Keratinocyte (primary cell): ENCODE measurements at regions not wholly inside any gene's neighbourhood (a gene's known extent, or its start where the extent isn't known, plus 50 kb on each side); places are given as distances from the start of the nearest gene placed in this dataset.
"Not testable (repeated sequence)": the region's sequence is repeated elsewhere in the genome, so short reads cannot be mapped to it uniquely, and the experiment has no call there.

Experiments
- DNase-seq: peaks from one replicate; pipeline ENCODE4 v3.0.0-alpha.2; 2011; ENCODE audit warnings: low read depth, missing footprints, low spot score
- FAIRE-seq: peaks from 2 replicates; lab custom pipeline; 2011; peaks lifted over from hg19 to GRCh38; lab: Jason Lieb, UNC
- H2AFZ ChIP-seq: 2 replicates; pipeline ENCODE4 v1.6.0; 2012; ENCODE audit warnings: low read length, control low read depth, inconsistent platforms; ENCODE audit not compliant: control insufficient read depth
- H3K27ac ChIP-seq: 2 replicates; pipeline ENCODE4 v1.5.1; 2011; ENCODE audit warnings: low read length; ENCODE audit not compliant: control insufficient read depth, insufficient read depth
- H3K27me3 ChIP-seq: 3 replicates; pipeline ENCODE4 v1.6.0; 2011; ENCODE audit warnings: low read length; ENCODE audit not compliant: control insufficient read depth, insufficient read depth; ENCODE audit errors: extremely low read depth
- H3K36me3 ChIP-seq, 2 experiments: 2 replicates in 1 of 2; 3 replicates in 1 of 2; pipeline ENCODE4 v1.5.1; 2011; ENCODE audit warnings: low read length in 2 of 2, mild to moderate bottlenecking in 1 of 2; ENCODE audit not compliant: control insufficient read depth in 2 of 2, insufficient read depth in 2 of 2; ENCODE audit errors: extremely low read depth in 1 of 2
- H3K4me1 ChIP-seq: 3 replicates; pipeline ENCODE4 v1.5.1; 2011; ENCODE audit warnings: low read length; ENCODE audit not compliant: control insufficient read depth, insufficient read depth; ENCODE audit errors: extremely low read depth
- H3K4me2 ChIP-seq: 3 replicates; pipeline ENCODE4 v1.6.0; 2011; ENCODE audit warnings: low read depth, low read length; ENCODE audit not compliant: control insufficient read depth, insufficient read depth; ENCODE audit errors: extremely low read depth
- H3K4me3 ChIP-seq, 3 experiments: fragments of 200-600 bp in 1 of 3; sonication (generic) in 1 of 3; 2 replicates in 2 of 3; 3 replicates in 1 of 3; pipeline ENCODE4 v1.5.1; 2011 to 2016; ENCODE audit warnings: low read length in 3 of 3, mild to moderate bottlenecking in 3 of 3, control low read depth in 2 of 3, inconsistent platforms in 1 of 3, low read depth in 1 of 3, mixed read lengths in 1 of 3, mixed run types in 1 of 3, moderate library complexity in 1 of 3; ENCODE audit not compliant: control insufficient read depth in 2 of 3, insufficient read depth in 2 of 3; ENCODE audit errors: extremely low read depth in 1 of 3
- H3K79me2 ChIP-seq: 2 replicates; pipeline ENCODE4 v1.6.0; 2012; ENCODE audit warnings: low read length; ENCODE audit not compliant: control insufficient read depth, insufficient read depth
- H3K9ac ChIP-seq: 3 replicates; pipeline ENCODE4 v1.6.0; 2011; ENCODE audit warnings: low read length; ENCODE audit not compliant: control insufficient read depth, insufficient read depth; ENCODE audit errors: extremely low read depth
- H3K9me1 ChIP-seq: 3 replicates; pipeline ENCODE4 v1.6.0; 2011; ENCODE audit warnings: low read length; ENCODE audit not compliant: control insufficient read depth, insufficient read depth; ENCODE audit errors: extremely low read depth
- H3K9me3 ChIP-seq: 2 replicates; pipeline ENCODE4 v1.5.1; 2012; ENCODE audit warnings: low read depth, low read length; ENCODE audit not compliant: control insufficient read depth
- H4K20me1 ChIP-seq: 3 replicates; pipeline ENCODE4 v1.6.0; 2011; ENCODE audit warnings: low read length; ENCODE audit not compliant: control insufficient read depth, insufficient read depth; ENCODE audit errors: extremely low read depth
- EZH2 ChIP-seq: IDR thresholded peaks from one replicate; pipeline ENCODE4 v1.6.1; 2012; ENCODE audit warnings: inconsistent platforms, mild to moderate bottlenecking, low read length, moderate library complexity
- dilution Hi-C: fragments of 300-500 bp; cut with MboI; formaldehyde crosslinking; loops from one replicate; pipeline ENCODE4 v1.7.0; 2020; ENCODE audit warnings: low sequenced_read_pairs; ENCODE audit not compliant: extremely low pct_ligation_motif_present
- TF ChIP-seq, protein P1 (sequence below), 3 experiments: IDR thresholded peaks in 1 of 3; conservative IDR thresholded peaks in 1 of 3; optimal IDR thresholded peaks in 1 of 3; 2 replicates in 2 of 3; 3 replicates in 1 of 3; pipeline versions ENCODE3 to v1.5.1; 2011; ENCODE audit warnings: low read length in 3 of 3, mild to moderate bottlenecking in 3 of 3, moderate library complexity in 2 of 3, control low read depth in 1 of 3, inconsistent platforms in 1 of 3; ENCODE audit not compliant: insufficient read depth in 2 of 3; ENCODE audit errors: extremely low read depth in 1 of 3

DNA sequence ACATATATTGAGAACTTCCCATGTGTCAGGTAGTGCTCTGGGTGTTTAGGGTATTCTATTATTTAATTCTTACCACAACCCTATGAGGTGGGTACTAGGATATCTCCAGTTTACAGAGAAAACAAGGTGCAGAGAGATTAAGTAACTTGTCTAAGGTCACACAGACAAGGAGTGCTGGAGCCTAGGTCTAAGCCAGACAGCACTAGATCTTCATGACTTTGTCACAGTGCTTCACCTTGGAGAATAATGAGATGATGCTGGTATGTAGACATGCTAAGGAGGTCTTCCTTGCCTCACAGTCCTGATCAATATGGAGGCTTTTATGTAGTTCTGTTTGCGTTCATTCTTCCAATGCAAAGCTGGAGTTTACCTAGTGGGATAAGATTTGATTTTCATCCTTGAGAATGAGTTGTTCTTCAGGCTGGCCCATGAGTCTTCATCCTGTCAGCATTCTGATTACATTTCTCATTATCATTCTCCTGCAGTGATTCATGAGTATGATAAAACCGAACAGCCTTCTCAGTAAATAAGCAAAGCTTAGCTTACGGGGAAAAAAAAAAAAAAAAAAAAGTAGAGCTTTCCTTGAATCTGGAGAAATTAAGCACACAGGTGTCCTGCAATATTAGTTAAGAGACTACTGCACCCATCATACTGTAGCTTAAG lies 176.3 kb downstream of the C9orf152 start:
- H3K9ac ChIP-seq = peak overlapping the region; percentile 25
- H2AFZ ChIP-seq = no peak overlapping the region
- peaks cover 48% of the 10 kb centered on the region for H3K4me1 ChIP-seq
- H4K20me1 ChIP-seq = no peaks in the 10 kb centered on the region
- FAIRE-seq (peak; percentile 96), DNase-seq (no peak)
- peak overlapping the region; percentile 58 for H3K27ac ChIP-seq
- no peaks in the 10 kb centered on the region for H3K27me3 ChIP-seq
- no peaks in the 10 kb centered on the region for H3K36me3 ChIP-seq
- TF ChIP-seq, protein P1, sequence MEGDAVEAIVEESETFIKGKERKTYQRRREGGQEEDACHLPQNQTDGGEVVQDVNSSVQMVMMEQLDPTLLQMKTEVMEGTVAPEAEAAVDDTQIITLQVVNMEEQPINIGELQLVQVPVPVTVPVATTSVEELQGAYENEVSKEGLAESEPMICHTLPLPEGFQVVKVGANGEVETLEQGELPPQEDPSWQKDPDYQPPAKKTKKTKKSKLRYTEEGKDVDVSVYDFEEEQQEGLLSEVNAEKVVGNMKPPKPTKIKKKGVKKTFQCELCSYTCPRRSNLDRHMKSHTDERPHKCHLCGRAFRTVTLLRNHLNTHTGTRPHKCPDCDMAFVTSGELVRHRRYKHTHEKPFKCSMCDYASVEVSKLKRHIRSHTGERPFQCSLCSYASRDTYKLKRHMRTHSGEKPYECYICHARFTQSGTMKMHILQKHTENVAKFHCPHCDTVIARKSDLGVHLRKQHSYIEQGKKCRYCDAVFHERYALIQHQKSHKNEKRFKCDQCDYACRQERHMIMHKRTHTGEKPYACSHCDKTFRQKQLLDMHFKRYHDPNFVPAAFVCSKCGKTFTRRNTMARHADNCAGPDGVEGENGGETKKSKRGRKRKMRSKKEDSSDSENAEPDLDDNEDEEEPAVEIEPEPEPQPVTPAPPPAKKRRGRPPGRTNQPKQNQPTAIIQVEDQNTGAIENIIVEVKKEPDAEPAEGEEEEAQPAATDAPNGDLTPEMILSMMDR (optimal IDR thresholded peaks at IDR 0.05 in 1 of 3, IDR thresholded peaks at IDR 0.05 in 1 of 3, conservative IDR thresholded peaks at IDR 0.05 in 1 of 3; ENCODE audit: extremely low read depth in 1 of 3, insufficient read depth in 2 of 3, low read length in 3 of 3) = no peak
- TF ChIP-seq EZH2 = no peak
- no peaks in the 10 kb centered on the region for H3K79me2 ChIP-seq
- H3K4me2 ChIP-seq = peak overlapping the region; percentile 79
- H3K9me1 ChIP-seq = no peaks in the 10 kb centered on the region
- dilution Hi-C loops = no loop called here
- peak overlapping the region in 2 of 3 experiments; percentile 4 to 48 for H3K4me3 ChIP-seq
- H3K9me3 ChIP-seq = no peaks in the 10 kb centered on the region

GRCh38 chr9:110032532-110032931 lies 175.4 kb downstream of the C9orf152 start:
- H3K4me3 ChIP-seq, H3K9me3 ChIP-seq, H3K79me2 ChIP-seq, H3K4me2 ChIP-seq, H4K20me1 ChIP-seq, DNase-seq, H3K27me3 ChIP-seq, FAIRE-seq, dilution Hi-C loops, H3K9me1 ChIP-seq, H3K9ac ChIP-seq, H2AFZ ChIP-seq, H3K27ac ChIP-seq, H3K36me3 ChIP-seq: not testable (repeated sequence)
- peaks cover 48% of the 10 kb centered on the region for H3K4me1 ChIP-seq

GRCh38 chr9:110033869-110034268 lies 174.1 kb downstream of the C9orf152 start:
- Histone ChIP-seq H3K79me2 (no peaks in the 10 kb centered on the region), H3K9me1 (no peaks in the 10 kb centered on the region), H4K20me1 (no peaks in the 10 kb centered on the region), H3K4me1 (peaks cover 46% of the 10 kb centered on the region), H3K4me2 (no peak overlapping the region), H3K9ac (no peak overlapping the region), H3K27ac (no peak overlapping the region), H2AFZ (no peak overlapping the region), H3K4me3 (no peak overlapping the region), H3K36me3 (no peaks in the 10 kb centered on the region), H3K9me3 (no peaks in the 10 kb centered on the region), H3K27me3 (no peaks in the 10 kb centered on the region)
- dilution Hi-C loops = no loop called here
- DNase-seq = no peak
- TF ChIP-seq, protein P1 (optimal IDR thresholded peaks at IDR 0.05 in 1 of 3, IDR thresholded peaks at IDR 0.05 in 1 of 3, conservative IDR thresholded peaks at IDR 0.05 in 1 of 3; ENCODE audit: extremely low read depth in 1 of 3, insufficient read depth in 2 of 3, low read length in 3 of 3) = no peak
- TF ChIP-seq EZH2 = no peak
- FAIRE-seq = no peak
